Mucosa of rectum (tissue), 2 donors: ENCODE measurements at regions not wholly inside any gene's neighbourhood (a gene's known extent, or its start where the extent isn't known, plus 50 kb on each side); places are given as distances from the start of the nearest gene placed in this dataset.

Source experiments
- H3K27ac ChIP-seq, 2 donors: one replicate each; pipeline ENCODE4 v1.7.0; 2013; ENCODE audit warnings: inconsistent platforms in 2 of 2, low read depth in 2 of 2, low read length in 2 of 2
- H3K27me3 ChIP-seq, 2 donors: one replicate each; pipeline ENCODE4 v1.7.0; 2013; ENCODE audit warnings: low read length in 2 of 2; ENCODE audit not compliant: control insufficient read depth in 2 of 2, insufficient read depth in 2 of 2
- H3K36me3 ChIP-seq, 2 donors: one replicate each; pipeline ENCODE4 v1.7.0; 2013; ENCODE audit warnings: low read length in 2 of 2; ENCODE audit not compliant: control insufficient read depth in 2 of 2, insufficient read depth in 2 of 2
- H3K4me1 ChIP-seq, 2 donors: one replicate each; pipeline ENCODE4 v1.7.0; 2013; ENCODE audit warnings: low read length in 2 of 2, mild to moderate bottlenecking in 1 of 2; ENCODE audit not compliant: control insufficient read depth in 2 of 2, insufficient read depth in 2 of 2
- H3K4me3 ChIP-seq, 2 donors: one replicate each; pipeline ENCODE4 v1.7.0; 2013; ENCODE audit warnings: low read length in 2 of 2
- H3K9ac ChIP-seq, 2 donors: one replicate each; pipeline ENCODE4 v1.7.0; 2013; ENCODE audit warnings: low read length in 2 of 2, low read depth in 1 of 2, mild to moderate bottlenecking in 1 of 2
- H3K9me3 ChIP-seq, 2 donors: one replicate each; pipeline ENCODE4 v1.7.0; 2013; ENCODE audit warnings: low read length in 2 of 2; ENCODE audit not compliant: control insufficient read depth in 2 of 2
- donor health status: healthy.
- donor health status: Normal muscosa, but diverticular disease.

GRCh38 chr11:134764966-134765365 is 352.9 kb upstream of the B3GAT1 start:
- H3K36me3 ChIP-seq = no peaks in the 10 kb centered on the region
- no peaks in the 10 kb centered on the region for H3K9me3 ChIP-seq
- no peak overlapping the region for H3K9ac ChIP-seq
- H3K27ac ChIP-seq = no peak overlapping the region
- H3K4me1 ChIP-seq = no peaks in the 10 kb centered on the region
- H3K4me3 ChIP-seq = no peak overlapping the region
- H3K27me3 ChIP-seq = no peaks in the 10 kb centered on the region

GRCh38 chr11:134764367-134764766 is 352.3 kb upstream of the B3GAT1 start:
- Histone ChIP-seq H3K36me3 (no peaks in the 10 kb centered on the region), H3K4me3 (no peak overlapping the region), H3K9me3 (no peaks in the 10 kb centered on the region), H3K27ac (no peak overlapping the region), H3K9ac (no peak overlapping the region), H3K4me1 (no peaks in the 10 kb centered on the region), H3K27me3 (no peaks in the 10 kb centered on the region)

DNA sequence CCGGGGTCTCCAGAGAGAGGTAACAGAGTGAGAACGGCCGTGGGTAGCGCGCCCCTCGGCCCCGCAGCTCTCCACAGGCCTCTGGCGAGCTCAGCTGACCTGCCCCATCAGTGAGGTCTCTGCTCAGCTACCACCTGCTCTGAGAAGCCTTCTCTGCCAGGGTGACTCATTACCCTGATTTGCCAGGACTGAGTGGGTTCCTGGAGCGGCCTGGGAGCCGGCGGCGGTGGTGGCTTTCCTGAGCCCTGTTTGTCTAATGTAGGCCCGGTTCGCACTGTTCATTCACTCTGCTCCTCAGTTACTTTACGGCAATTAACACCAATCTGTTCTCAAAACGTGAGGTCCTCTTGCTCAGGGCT is 351.0 kb upstream of the B3GAT1 start:
- Histone ChIP-seq H3K27ac (no peak overlapping the region), H3K9me3 (no peaks in the 10 kb centered on the region), H3K36me3 (no peaks in the 10 kb centered on the region), H3K4me1 (no peaks in the 10 kb centered on the region), H3K27me3 (no peaks in the 10 kb centered on the region), H3K9ac (no peak overlapping the region), H3K4me3 (no peak overlapping the region)

- no peak overlapping the region for H3K4me3 ChIP-seq
- H3K4me1 ChIP-seq = no peaks in the 10 kb centered on the region
- no peaks in the 10 kb centered on the region for H3K27me3 ChIP-seq
- no peaks in the 10 kb centered on the region for H3K9me3 ChIP-seq
- H3K36me3 ChIP-seq = no peaks in the 10 kb centered on the region
- no peak overlapping the region for H3K9ac ChIP-seq
- no peak overlapping the region for H3K27ac ChIP-seq
These were observed 350.4 kb upstream of the B3GAT1 start for GRCh38 chr11:134762248-134763029.

DNA sequence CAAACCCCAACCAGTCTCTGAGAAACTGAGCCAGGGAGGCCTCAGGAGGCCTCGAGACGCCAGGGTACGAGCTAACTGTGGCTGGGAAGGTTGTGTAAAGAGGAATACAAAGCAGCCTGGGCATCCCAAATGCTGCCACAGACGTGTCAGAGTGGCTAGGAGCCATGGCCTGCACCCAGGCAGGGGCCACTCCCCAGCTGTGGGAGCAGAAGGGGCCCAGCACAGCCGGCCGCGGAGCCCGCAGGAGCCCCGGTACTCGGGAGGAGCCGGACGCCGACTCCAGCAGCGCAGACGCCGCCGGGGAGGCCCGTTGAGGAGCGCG is 349.8 kb upstream of the B3GAT1 start:
- H3K4me3 ChIP-seq = no peak overlapping the region
- H3K27ac ChIP-seq = no peak overlapping the region
- H3K27me3 ChIP-seq = no peaks in the 10 kb centered on the region
- no peaks in the 10 kb centered on the region for H3K36me3 ChIP-seq
- H3K9me3 ChIP-seq = no peaks in the 10 kb centered on the region
- no peak overlapping the region for H3K9ac ChIP-seq
- no peaks in the 10 kb centered on the region for H3K4me1 ChIP-seq

DNA sequence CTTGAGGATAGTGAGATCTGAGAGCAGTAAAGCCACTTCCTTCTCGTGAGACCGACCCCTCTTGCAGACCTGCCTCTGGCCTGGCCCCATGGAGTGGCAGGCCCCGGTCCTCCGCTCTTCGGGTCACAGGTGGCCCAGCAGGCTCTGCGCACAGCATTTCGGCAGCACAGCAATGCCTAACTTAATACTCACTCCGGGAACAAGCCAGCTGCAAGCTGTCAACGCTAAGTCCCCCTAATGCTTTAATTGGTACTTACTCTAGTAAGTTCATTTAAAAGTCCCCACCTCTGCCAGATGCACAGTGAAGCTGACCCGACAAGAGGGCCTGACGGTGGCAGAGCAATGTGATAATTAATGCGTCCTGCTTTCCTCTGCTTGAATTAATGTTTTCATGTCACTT is 349.3 kb upstream of the B3GAT1 start:
- no peak overlapping the region for H3K27ac ChIP-seq
- H3K9me3 ChIP-seq = no peaks in the 10 kb centered on the region
- no peaks in the 10 kb centered on the region for H3K4me1 ChIP-seq
- no peaks in the 10 kb centered on the region for H3K27me3 ChIP-seq
- H3K4me3 ChIP-seq = no peak overlapping the region
- no peaks in the 10 kb centered on the region for H3K36me3 ChIP-seq
- H3K9ac ChIP-seq = no peak overlapping the region

GRCh38 chr11:134760957-134761356 is 348.9 kb upstream of the B3GAT1 start:
- H3K9me3 ChIP-seq = no peaks in the 10 kb centered on the region
- no peaks in the 10 kb centered on the region for H3K4me1 ChIP-seq
- no peak overlapping the region for H3K27ac ChIP-seq
- no peak overlapping the region for H3K4me3 ChIP-seq
- H3K9ac ChIP-seq = no peak overlapping the region
- no peaks in the 10 kb centered on the region for H3K27me3 ChIP-seq
- no peaks in the 10 kb centered on the region for H3K36me3 ChIP-seq

GRCh38 chr11:134760299-134760698 is 348.3 kb upstream of the B3GAT1 start:
- Histone ChIP-seq H3K4me3 (no peak overlapping the region), H3K36me3 (no peaks in the 10 kb centered on the region), H3K4me1 (no peaks in the 10 kb centered on the region), H3K27me3 (no peaks in the 10 kb centered on the region), H3K27ac (no peak overlapping the region), H3K9ac (no peak overlapping the region), H3K9me3 (no peaks in the 10 kb centered on the region)

DNA sequence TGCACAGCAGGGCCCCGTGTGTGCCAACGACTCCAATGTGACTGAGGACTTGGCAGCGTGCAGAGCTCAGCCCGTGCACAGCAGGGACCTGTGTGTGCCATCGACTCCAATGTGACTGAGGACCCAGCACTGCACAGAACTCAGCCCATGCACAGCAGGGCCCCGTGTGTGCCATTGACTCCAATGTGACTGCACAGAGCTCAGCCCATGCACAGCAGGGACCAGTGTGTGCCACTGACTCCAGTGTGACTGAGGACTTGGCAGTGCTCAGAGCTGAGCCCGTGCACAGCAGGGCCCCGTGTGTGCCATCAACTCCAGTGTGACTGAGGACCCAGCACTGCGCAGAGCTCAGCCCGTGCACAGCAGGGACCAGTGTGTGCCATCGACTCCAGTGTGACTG is 347.8 kb upstream of the B3GAT1 start:
- no peaks in the 10 kb centered on the region for H3K27me3 ChIP-seq
- H3K9me3 ChIP-seq = no peaks in the 10 kb centered on the region
- H3K4me1 ChIP-seq = no peaks in the 10 kb centered on the region
- no peak overlapping the region for H3K9ac ChIP-seq
- H3K27ac ChIP-seq = no peak overlapping the region
- no peaks in the 10 kb centered on the region for H3K36me3 ChIP-seq
- H3K4me3 ChIP-seq = no peak overlapping the region

GRCh38 chr11:134759274-134759673 is 347.2 kb upstream of the B3GAT1 start:
- H3K27me3 ChIP-seq = no peaks in the 10 kb centered on the region
- H3K4me3 ChIP-seq = no peak overlapping the region
- no peak overlapping the region for H3K9ac ChIP-seq
- H3K4me1 ChIP-seq = no peaks in the 10 kb centered on the region
- no peaks in the 10 kb centered on the region for H3K9me3 ChIP-seq
- H3K27ac ChIP-seq = no peak overlapping the region
- no peaks in the 10 kb centered on the region for H3K36me3 ChIP-seq
